ENCODE measurements at regions not wholly inside any gene's neighbourhood (a gene's known extent, or its start where the extent isn't known, plus 50 kb on each side); places are given as distances from the start of the nearest gene placed in this dataset.

- no peak for TF ChIP-seq CTCF (conservative IDR thresholded peaks at IDR 0.05; ENCODE audit: low read depth, low read length)
- no peak for TF ChIP-seq EZH2 (IDR thresholded peaks at IDR 0.05; ENCODE audit: low read length, unreplicated experiment)
Measured at GRCh38 chr3:713947-714620, 378.7 kb upstream of the CNTN6 start.
